ENCODE measurements at regions not wholly inside any gene's neighbourhood (a gene's known extent, or its start where the extent isn't known, plus 50 kb on each side); places are given as distances from the start of the nearest gene placed in this dataset.

GRCh38 chr5:173529861-173530260 lies 86.6 kb downstream of the BOD1 start:
- no peak for DNase-seq (ENCODE audit: low spot score)

- DNase-seq (ENCODE audit: low spot score), result no peak
These were observed 88.8 kb downstream of the BOD1 start for GRCh38 chr5:173527671-173528070.

- no peak for DNase-seq (ENCODE audit: low spot score)
These were observed 92.3 kb downstream of the BOD1 start for GRCh38 chr5:173524136-173524535.

- DNase-seq (ENCODE audit: low spot score), result no peak
These were observed 93.1 kb downstream of the BOD1 start for GRCh38 chr5:173523388-173523787.

- no peak for DNase-seq (ENCODE audit: low spot score)
These were observed 93.9 kb downstream of the BOD1 start for GRCh38 chr5:173522518-173522917.

- no peak for DNase-seq (ENCODE audit: low spot score)
These were observed 97.6 kb downstream of the BOD1 start for GRCh38 chr5:173518856-173519255.

GRCh38 chr5:173517648-173518047 lies 98.8 kb downstream of the BOD1 start:
- DNase-seq (ENCODE audit: low spot score), result no peak

- no peak for DNase-seq (ENCODE audit: low spot score)
These were observed 100.9 kb downstream of the BOD1 start for GRCh38 chr5:173515526-173515925.

GRCh38 chr5:173514661-173515060 lies 101.8 kb downstream of the BOD1 start:
- no peak for DNase-seq (ENCODE audit: low spot score)

GRCh38 chr5:173513521-173513991 lies 102.9 kb downstream of the BOD1 start:
- no peak for DNase-seq (ENCODE audit: low spot score)

- no peak for DNase-seq (ENCODE audit: low spot score)
These were observed 103.6 kb downstream of the BOD1 start for GRCh38 chr5:173512637-173513435.

- no peak for DNase-seq (ENCODE audit: low spot score)
These were observed 107.4 kb downstream of the BOD1 start for GRCh38 chr5:173509060-173509459.

GRCh38 chr5:173507171-173507570 lies 109.3 kb downstream of the BOD1 start:
- no peak for DNase-seq (ENCODE audit: low spot score)

- DNase-seq (ENCODE audit: low spot score), result no peak
These were observed 110.8 kb downstream of the BOD1 start for GRCh38 chr5:173505634-173506033.

GRCh38 chr5:173501922-173502321 lies 114.5 kb downstream of the BOD1 start:
- no peak for DNase-seq (ENCODE audit: low spot score)

GRCh38 chr5:173501271-173501670 lies 115.2 kb downstream of the BOD1 start:
- DNase-seq (ENCODE audit: low spot score), result no peak

GRCh38 chr5:173500213-173500560 lies 116.3 kb downstream of the BOD1 start:
- DNase-seq (ENCODE audit: low spot score), result no peak

GRCh38 chr5:173499471-173500212 lies 116.8 kb downstream of the BOD1 start:
- DNase-seq (ENCODE audit: low spot score), result no peak

GRCh38 chr5:173498739-173499470 lies 117.5 kb downstream of the BOD1 start:
- no peak for DNase-seq (ENCODE audit: low spot score)

- no peak for DNase-seq (ENCODE audit: low spot score)
These were observed 118.2 kb downstream of the BOD1 start for GRCh38 chr5:173498286-173498685.

- no peak for DNase-seq (ENCODE audit: low spot score)
These were observed 118.8 kb downstream of the BOD1 start for GRCh38 chr5:173497685-173498084.

- no peak for DNase-seq (ENCODE audit: low spot score)
These were observed 119.6 kb downstream of the BOD1 start for GRCh38 chr5:173496883-173497255.

All from HT-29 (cell line).